PC-9 (cell line): ENCODE measurements at regions not wholly inside any gene's neighbourhood (a gene's known extent, or its start where the extent isn't known, plus 50 kb on each side); places are given as distances from the start of the nearest gene placed in this dataset.
A peak's percentile ranks its signal among the peaks of the same experiment; 100 is the strongest.

Source experiments
- BruUV-seq: library from RNA; stranded (reverse); fragments of 400-500 nt; replicated peaks from 2 replicates; lab custom pipeline; 2021; lab: Mats Ljungman, UMichigan
- CTCF ChIA-PET: fragments of 300-600 bp; sonication (Branson Sonifier 250); formaldehyde crosslinking; loops from one replicate; lab custom pipeline; 2022; ENCODE audit warnings: antibody characterized with exemption; lab: Charles Lee
- POLR2A ChIA-PET: fragments of 300-600 bp; sonication (Branson Sonifier 250); formaldehyde crosslinking; loops from one replicate; lab custom pipeline; 2022; ENCODE audit warnings: antibody characterized with exemption; ENCODE audit not compliant: unreplicated experiment; lab: Charles Lee
- DNase-seq, 2 experiments: peaks; one replicate each; pipeline versions ENCODE4 v3.0.0 to v3.0.0-alpha.2; 2015 to 2022; ENCODE audit warnings: mixed read lengths in 1 of 2
- H2AFZ ChIP-seq: fragments of 200-600 bp; sonication (generic); 2 replicates; pipeline ENCODE4 v1.8.1; 2017; ENCODE audit warnings: antibody characterized with exemption
- H3F3A ChIP-seq: fragments of 200-600 bp; sonication (generic); 2 replicates; pipeline ENCODE4 v1.8.1; 2017; ENCODE audit warnings: antibody characterized with exemption, mild to moderate bottlenecking, low read depth; ENCODE audit not compliant: insufficient read depth
- H3K27ac ChIP-seq: fragments of 200-600 bp; sonication (generic); 2 replicates; pipeline ENCODE4 v1.6.1; 2016; ENCODE audit warnings: mixed run types
- H3K27me3 ChIP-seq: fragments of 200-600 bp; sonication (generic); 2 replicates; pipeline ENCODE4 v1.6.1; 2016; ENCODE audit warnings: low read depth, mixed run types; ENCODE audit not compliant: insufficient read depth
- H3K36me3 ChIP-seq: fragments of 200-600 bp; sonication (generic); 2 replicates; pipeline ENCODE4 v1.6.1; 2016; ENCODE audit warnings: low read depth, mixed run types
- H3K4me1 ChIP-seq: fragments of 200-600 bp; sonication (generic); replicated peaks from 2 replicates; pipeline ENCODE4 v1.6.1; 2016; ENCODE audit warnings: mixed run types; ENCODE audit not compliant: insufficient read depth
- H3K4me2 ChIP-seq: fragments of 200-600 bp; sonication (generic); 2 replicates; pipeline ENCODE4 v1.6.1; 2017; ENCODE audit warnings: mixed run types
- H3K4me3 ChIP-seq: fragments of 200-600 bp; sonication (generic); 2 replicates; pipeline ENCODE4 v1.6.1; 2016; ENCODE audit warnings: mixed run types
- H3K79me2 ChIP-seq: fragments of 200-600 bp; sonication (generic); 2 replicates; pipeline ENCODE4 v1.6.1; 2017; ENCODE audit warnings: low read depth, mixed run types
- H3K9me2 ChIP-seq: fragments of 200-600 bp; sonication (generic); 2 replicates; pipeline ENCODE4 v1.8.1; 2017; ENCODE audit warnings: mild to moderate bottlenecking; ENCODE audit not compliant: insufficient read depth
- H3K9me3 ChIP-seq: fragments of 200-600 bp; sonication (generic); 2 replicates; pipeline ENCODE4 v1.8.1; 2016; ENCODE audit warnings: low read depth; ENCODE audit not compliant: insufficient read depth
- H4K20me1 ChIP-seq: fragments of 200-600 bp; sonication (generic); 2 replicates; pipeline ENCODE4 v1.8.1; 2017; ENCODE audit not compliant: insufficient read depth
- CTCF ChIP-seq: fragments of 200-600 bp; sonication (generic); conservative IDR thresholded peaks from 2 replicates; pipeline ENCODE4 v1.6.1; 2017; ENCODE audit warnings: mixed run types, antibody characterized with exemption, mild to moderate bottlenecking, moderate library complexity
- EZH2 ChIP-seq: fragments of 200-600 bp; sonication (generic); IDR thresholded peaks from 2 replicates; pipeline ENCODE4 v1.8.0; 2017; ENCODE audit warnings: antibody characterized with exemption, low read depth
- intact Hi-C: fragments of 100-400 bp; cut with micrococcal nuclease; formaldehyde crosslinking; loops from one replicate; pipeline ENCODE4 v1.10.0; 2022; ENCODE audit not compliant: unreplicated experiment

GRCh38 chr12:124453419-124454351, 113.7 kb downstream of the NCOR2 start:
- Histone ChIP-seq H2AFZ (no peak overlapping the region), H3K4me3 (peak overlapping the region; percentile 35; the same call in 1 of the 2 replicates), H3F3A (peaks cover 28% of the 10 kb centered on the region), H3K79me2 (peaks cover 31% of the 10 kb centered on the region), H3K36me3 (no peaks in the 10 kb centered on the region), H3K4me2 (peak overlapping the region; percentile 64), H4K20me1 (no peaks in the 10 kb centered on the region; the same call in 1 of the 2 replicates), H3K27ac (peak overlapping the region; percentile 75), H3K9me3 (no peaks in the 10 kb centered on the region), H3K4me1 (peaks cover 32% of the 10 kb centered on the region), H3K27me3 (no peaks in the 10 kb centered on the region), H3K9me2 (no peaks in the 10 kb centered on the region)
- peak; percentile 96 to 97 for DNase-seq
- intact Hi-C loops, result loop anchor here (1.0 to 5.0 kb wide), 8 partner anchors 12 to 114 kb away; partner anchors contain the start of gene NCOR2
- no TSS peak for BruUV-seq
- ChIA-PET CTCF (interaction anchor here (0.5 to 0.9 kb wide), 3 partner anchors 61 to 113 kb away, joined by 3 to 5 read pairs (median 3); no protein-coding TSS in a partner anchor), POLR2A (interaction anchor here (0.5 to 1.0 kb wide), 7 partner anchors 32 to 88 kb away, joined by 3 to 12 read pairs (median 4); no protein-coding TSS in a partner anchor)
- TF ChIP-seq CTCF, result no peak

GRCh38 chr12:124452576-124453331, 114.7 kb downstream of the NCOR2 start:
- Histone ChIP-seq H3K9me2 (no peaks in the 10 kb centered on the region), H3K27ac (peak overlapping the region; percentile 75), H4K20me1 (no peaks in the 10 kb centered on the region; the same call in 1 of the 2 replicates), H3K79me2 (peaks cover 31% of the 10 kb centered on the region), H3F3A (peaks cover 24% of the 10 kb centered on the region), H3K4me1 (peaks cover 32% of the 10 kb centered on the region), H3K4me2 (peak overlapping the region; percentile 64), H3K4me3 (peak overlapping the region; percentile 35; the same call in 1 of the 2 replicates), H2AFZ (no peak overlapping the region), H3K27me3 (no peaks in the 10 kb centered on the region), H3K36me3 (no peaks in the 10 kb centered on the region), H3K9me3 (no peaks in the 10 kb centered on the region)
- CTCF ChIA-PET, result interaction anchor here (0.6 to 0.9 kb wide), 2 partner anchors 60 to 113 kb away, joined by 3 to 5 read pairs; no protein-coding TSS in a partner anchor
- BruUV-seq, result TSS peak; percentile 25
- POLR2A ChIA-PET, result interaction anchor here (0.5 to 1.0 kb wide), 5 partner anchors 31 to 66 kb away, joined by 3 to 10 read pairs (median 4); no protein-coding TSS in a partner anchor
- no peak for TF ChIP-seq EZH2
- no peak for TF ChIP-seq CTCF
- DNase-seq, result no peak
- intact Hi-C loops, result loop anchor here (1.0 to 5.0 kb wide), 7 partner anchors 11 to 115 kb away; partner anchors contain the start of gene NCOR2
